ENCODE measurements at regions not wholly inside any gene's neighbourhood (a gene's known extent, or its start where the extent isn't known, plus 50 kb on each side); places are given as distances from the start of the nearest gene placed in this dataset.

GRCh38 chr14:44215660-44216059 lies 291.4 kb downstream of the FSCB start:
- TF ChIP-seq CTCF (conservative IDR thresholded peaks at IDR 0.05) (no peak), ZFX (IDR thresholded peaks at IDR 0.05) (no peak)
